Trophoblast cell (in vitro differentiated cells and primary cell): ENCODE measurements at regions not wholly inside any gene's neighbourhood (a gene's known extent, or its start where the extent isn't known, plus 50 kb on each side); places are given as distances from the start of the nearest gene placed in this dataset.

Source experiments
- DNase-seq, 2 donors: peaks; one replicate each; pipeline ENCODE4 v3.0.0-alpha.2; 2016
- H2AFZ ChIP-seq: 2 replicates; pipeline ENCODE4 v1.6.1; 2013; ENCODE audit warnings: low read length, moderate library complexity, mild to moderate bottlenecking; ENCODE audit not compliant: insufficient read depth, poor library complexity
- H2AK5ac ChIP-seq: 2 replicates; pipeline ENCODE4 v1.6.1; 2013; ENCODE audit warnings: mild to moderate bottlenecking, low read length
- H2BK120ac ChIP-seq: 2 replicates; pipeline ENCODE4 v1.6.1; 2013; ENCODE audit warnings: low read length, mild to moderate bottlenecking, moderate library complexity; ENCODE audit not compliant: insufficient read depth, poor library complexity
- H2BK12ac ChIP-seq: 2 replicates; pipeline ENCODE4 v1.6.1; 2013; ENCODE audit warnings: mild to moderate bottlenecking, low read length, moderate library complexity
- H2BK5ac ChIP-seq: 2 replicates; pipeline ENCODE4 v1.6.1; 2013; ENCODE audit warnings: low read length, low read depth, moderate library complexity, mild to moderate bottlenecking; ENCODE audit not compliant: poor library complexity
- H3K14ac ChIP-seq: 2 replicates; pipeline ENCODE4 v1.6.1; 2013; ENCODE audit warnings: mild to moderate bottlenecking, low read length
- H3K18ac ChIP-seq: 2 replicates; pipeline ENCODE4 v1.6.1; 2013; ENCODE audit warnings: mild to moderate bottlenecking, low read length
- H3K23ac ChIP-seq: 2 replicates; pipeline ENCODE4 v1.6.1; 2013; ENCODE audit warnings: low read length
- H3K27ac ChIP-seq: 2 replicates; pipeline ENCODE4 v1.5.1; 2013; ENCODE audit warnings: low read depth, mild to moderate bottlenecking, inconsistent platforms, low read length, moderate library complexity
- H3K27me3 ChIP-seq: 2 replicates; pipeline ENCODE4 v1.6.1; 2013; ENCODE audit warnings: inconsistent platforms, mild to moderate bottlenecking, low read length, moderate library complexity; ENCODE audit not compliant: insufficient read depth
- H3K36me3 ChIP-seq, 2 experiments: 1 replicate in 1 of 2; 2 replicates in 1 of 2; pipeline ENCODE4 v1.6.1; 2013; ENCODE audit warnings: low read length in 2 of 2, mild to moderate bottlenecking in 2 of 2, moderate library complexity in 1 of 2; ENCODE audit not compliant: insufficient read depth in 2 of 2, control insufficient read depth in 1 of 2
- H3K4ac ChIP-seq: 2 replicates; pipeline ENCODE4 v1.6.1; 2013; ENCODE audit warnings: low read depth, mild to moderate bottlenecking, low read length, moderate library complexity
- H3K4me1 ChIP-seq, 2 experiments: 1 replicate in 1 of 2; 2 replicates in 1 of 2; pipeline ENCODE4 v1.6.1; 2013; ENCODE audit warnings: low read length in 2 of 2, mild to moderate bottlenecking in 2 of 2, moderate library complexity in 1 of 2; ENCODE audit not compliant: insufficient read depth in 2 of 2, control insufficient read depth in 1 of 2
- H3K4me2 ChIP-seq: 2 replicates; pipeline ENCODE4 v1.6.1; 2013; ENCODE audit warnings: inconsistent platforms, mild to moderate bottlenecking, low read length, moderate library complexity
- H3K4me3 ChIP-seq: 2 replicates; pipeline ENCODE4 v1.5.1; 2013; ENCODE audit warnings: mild to moderate bottlenecking, low read depth, low read length, inconsistent platforms
- H3K79me1 ChIP-seq: one replicate; pipeline ENCODE4 v1.6.1; 2013; ENCODE audit warnings: low read length
- H3K79me2 ChIP-seq: 2 replicates; pipeline ENCODE4 v1.6.1; 2013; ENCODE audit warnings: low read length, mild to moderate bottlenecking; ENCODE audit not compliant: control insufficient read depth, insufficient read depth, poor library complexity
- H3K9ac ChIP-seq: 2 replicates; pipeline ENCODE4 v1.6.1; 2013; ENCODE audit warnings: mild to moderate bottlenecking, low read length
- H3K9me3 ChIP-seq: 2 replicates; pipeline ENCODE4 v1.6.1; 2013; ENCODE audit warnings: low read depth, mild to moderate bottlenecking, control low read depth, inconsistent platforms, low read length; ENCODE audit not compliant: insufficient read depth
- H4K12ac ChIP-seq: 2 replicates; pipeline ENCODE4 v1.6.1; 2013; ENCODE audit warnings: low read depth, mild to moderate bottlenecking, low read length, moderate library complexity
- H4K8ac ChIP-seq: 2 replicates; pipeline ENCODE4 v1.6.1; 2013; ENCODE audit warnings: low read depth, mild to moderate bottlenecking, low read length, moderate library complexity
- H4K91ac ChIP-seq: one replicate; pipeline ENCODE4 v1.6.1; 2013; ENCODE audit warnings: low read depth, mild to moderate bottlenecking, low read length, moderate library complexity
- WGBS: extraction: QIAGEN DNeasy Blood & Tissue Kit; methylation state at CpG from one replicate; pipeline ENCODE4 v1.1.7; 2013; ENCODE audit warnings: missing lambda C conversion rate; ENCODE audit not compliant: insufficient read length, insufficient coverage; ENCODE audit errors: extremely low coverage; 5-methylcytosine and 5-hydroxymethylcytosine counted together

DNA sequence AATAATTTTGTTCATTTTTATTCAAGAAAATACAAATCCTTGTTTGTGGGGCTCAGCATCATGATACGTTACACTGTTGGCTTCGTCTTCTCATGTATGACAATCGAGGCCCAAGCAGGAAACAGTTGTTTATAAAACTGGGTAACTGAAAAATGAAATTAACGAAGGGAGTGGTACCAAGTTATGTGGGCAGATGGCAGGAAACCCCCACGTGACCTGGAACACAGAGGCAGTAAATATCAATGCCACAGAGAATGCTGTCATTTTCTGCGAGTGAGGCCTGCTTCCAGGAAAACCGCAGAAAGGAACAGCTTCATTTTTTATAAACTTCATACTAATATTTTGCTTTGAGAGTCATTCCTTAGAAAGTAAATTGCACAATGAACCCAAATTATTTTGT is 201.0 kb upstream of the ADARB2 start:
- H3K23ac ChIP-seq: no peak overlapping the region
- no peak overlapping the region for H3K14ac ChIP-seq
- no peaks in the 10 kb centered on the region for H3K79me1 ChIP-seq
- no peak overlapping the region for H3K9ac ChIP-seq
- H3K79me2 ChIP-seq: no peaks in the 10 kb centered on the region
- peaks cover 1% of the 10 kb centered on the region for H3K9me3 ChIP-seq
- no peak overlapping the region for H4K91ac ChIP-seq
- no peak overlapping the region for H2BK12ac ChIP-seq
- no peak overlapping the region for H3K4me2 ChIP-seq
- no peak overlapping the region for H3K4ac ChIP-seq
- no peak overlapping the region for H2AK5ac ChIP-seq
- H3K27me3 ChIP-seq: no peaks in the 10 kb centered on the region
- H3K4me1 ChIP-seq: no peaks in the 10 kb centered on the region
- no CpG with 5 or more reads among the region's 7 CpGs for WGBS
- no peak overlapping the region for H2BK120ac ChIP-seq
- no peak overlapping the region for H2BK5ac ChIP-seq
- H4K12ac ChIP-seq: no peak overlapping the region
- H3K18ac ChIP-seq: no peak overlapping the region
- H2AFZ ChIP-seq: no peak overlapping the region
- no peak overlapping the region for H4K8ac ChIP-seq
- H3K36me3 ChIP-seq: no peaks in the 10 kb centered on the region
- no peak overlapping the region for H3K27ac ChIP-seq
- no peak overlapping the region for H3K4me3 ChIP-seq
- no peak for DNase-seq

GRCh38 chr10:1935912-1936311 is 198.6 kb upstream of the ADARB2 start:
- H3K4me3 ChIP-seq: peak overlapping the region; percentile 5

DNA sequence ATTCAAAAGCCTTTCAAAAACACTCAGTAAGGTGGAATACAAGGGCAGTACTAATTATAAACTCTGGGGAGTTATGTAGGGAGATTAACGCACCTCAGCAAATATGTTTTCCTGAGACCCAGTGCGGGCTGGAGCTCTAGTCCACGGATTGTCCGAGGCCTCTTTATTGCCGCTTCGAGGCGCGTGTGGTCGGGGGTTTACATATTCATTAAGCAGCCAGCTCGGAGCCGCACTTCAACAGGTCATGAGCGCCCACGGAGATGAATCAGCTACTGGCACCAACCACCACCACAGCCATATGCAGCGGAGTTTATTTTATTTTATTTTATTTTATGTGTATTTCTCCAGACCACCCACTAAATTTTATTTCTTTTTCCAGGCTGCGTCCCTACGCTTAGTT is 195.9 kb upstream of the ADARB2 start:
- no peak overlapping the region for H2BK12ac ChIP-seq
- no peak overlapping the region for H4K8ac ChIP-seq
- no peak overlapping the region for H4K91ac ChIP-seq
- no peaks in the 10 kb centered on the region for H3K9me3 ChIP-seq
- no peak overlapping the region for H3K23ac ChIP-seq
- no peak overlapping the region for H2AK5ac ChIP-seq
- H4K12ac ChIP-seq: no peak overlapping the region
- no peak for DNase-seq
- no peak overlapping the region for H3K27ac ChIP-seq
- no peak overlapping the region for H2AFZ ChIP-seq
- H3K4me1 ChIP-seq: no peaks in the 10 kb centered on the region
- no peak overlapping the region for H3K18ac ChIP-seq
- no peak overlapping the region for H3K4me3 ChIP-seq
- no peak overlapping the region for H2BK120ac ChIP-seq
- H3K9ac ChIP-seq: no peak overlapping the region
- H3K27me3 ChIP-seq: no peaks in the 10 kb centered on the region
- H3K4me2 ChIP-seq: no peak overlapping the region
- no CpG with 5 or more reads among the region's 16 CpGs for WGBS
- H3K79me1 ChIP-seq: no peaks in the 10 kb centered on the region
- no peaks in the 10 kb centered on the region for H3K36me3 ChIP-seq
- H3K4ac ChIP-seq: no peak overlapping the region
- H3K79me2 ChIP-seq: no peaks in the 10 kb centered on the region
- no peak overlapping the region for H3K14ac ChIP-seq
- no peak overlapping the region for H2BK5ac ChIP-seq

More at GRCh38 chr10:1935912-1936311, 198.6 kb upstream of the ADARB2 start:
- no peaks in the 10 kb centered on the region for H3K4me1 ChIP-seq
- H2BK5ac ChIP-seq: no peak overlapping the region
- H4K91ac ChIP-seq: no peak overlapping the region
- H3K79me1 ChIP-seq: no peaks in the 10 kb centered on the region
- no peak overlapping the region for H3K4ac ChIP-seq
- DNase-seq: no peak
- H3K27ac ChIP-seq: no peak overlapping the region
- H2BK12ac ChIP-seq: no peak overlapping the region
- H2AK5ac ChIP-seq: no peak overlapping the region
- peaks cover 1% of the 10 kb centered on the region for H3K9me3 ChIP-seq
- H3K79me2 ChIP-seq: no peaks in the 10 kb centered on the region
- H3K36me3 ChIP-seq: no peaks in the 10 kb centered on the region
- H3K14ac ChIP-seq: no peak overlapping the region
- no peak overlapping the region for H4K12ac ChIP-seq
- no peak overlapping the region for H3K4me2 ChIP-seq
- no peak overlapping the region for H3K9ac ChIP-seq
- no peak overlapping the region for H2BK120ac ChIP-seq
- no CpG with 5 or more reads among the region's 4 CpGs for WGBS
- no peak overlapping the region for H3K23ac ChIP-seq
- no peak overlapping the region for H3K18ac ChIP-seq
- H2AFZ ChIP-seq: no peak overlapping the region
- H4K8ac ChIP-seq: no peak overlapping the region
- no peaks in the 10 kb centered on the region for H3K27me3 ChIP-seq

DNA sequence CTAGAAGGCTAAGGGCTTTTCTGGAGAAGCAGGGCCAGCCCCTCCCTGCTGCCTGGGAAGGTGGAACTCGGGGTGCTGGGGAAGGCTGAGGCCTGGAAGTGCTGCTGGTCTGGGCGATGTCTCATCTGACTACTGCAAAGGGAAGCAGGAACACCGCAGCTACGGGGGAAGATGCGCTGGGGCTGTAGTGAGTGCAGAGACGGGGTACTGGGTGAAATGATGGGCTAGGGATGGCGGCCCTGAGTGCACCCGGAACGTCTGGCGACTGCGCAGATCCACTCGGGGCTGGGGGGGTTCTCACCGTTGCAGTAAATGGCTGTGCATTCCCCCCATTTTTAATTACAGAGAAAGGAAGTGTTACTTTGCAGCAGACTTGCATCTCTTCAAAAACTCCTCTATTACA is 195.4 kb upstream of the ADARB2 start:
- H2BK5ac ChIP-seq: no peak overlapping the region
- WGBS: no CpG with 5 or more reads among the region's 13 CpGs

More for the DNA sequence above, 195.4 kb upstream of the ADARB2 start:
- no peak overlapping the region for H3K18ac ChIP-seq
- no peak overlapping the region for H2BK120ac ChIP-seq
- H4K12ac ChIP-seq: no peak overlapping the region
- H3K4me2 ChIP-seq: no peak overlapping the region
- no peaks in the 10 kb centered on the region for H3K4me1 ChIP-seq
- H2BK12ac ChIP-seq: no peak overlapping the region
- H3K9me3 ChIP-seq: no peaks in the 10 kb centered on the region
- H3K79me1 ChIP-seq: no peaks in the 10 kb centered on the region
- no peaks in the 10 kb centered on the region for H3K79me2 ChIP-seq
- no peak for DNase-seq
- H2AK5ac ChIP-seq: no peak overlapping the region
- H3K9ac ChIP-seq: no peak overlapping the region
- H3K27ac ChIP-seq: no peak overlapping the region
- H3K14ac ChIP-seq: no peak overlapping the region
- H3K23ac ChIP-seq: no peak overlapping the region
- H3K27me3 ChIP-seq: no peaks in the 10 kb centered on the region
- H4K91ac ChIP-seq: no peak overlapping the region
- H3K4ac ChIP-seq: no peak overlapping the region
- H3K36me3 ChIP-seq: no peaks in the 10 kb centered on the region
- H4K8ac ChIP-seq: no peak overlapping the region
- H2AFZ ChIP-seq: no peak overlapping the region
- H3K4me3 ChIP-seq: no peak overlapping the region
